Lower lobe of right lung (tissue), 2 donors: ENCODE measurements at regions not wholly inside any gene's neighbourhood (a gene's known extent, or its start where the extent isn't known, plus 50 kb on each side); places are given as distances from the start of the nearest gene placed in this dataset.

Experiments used
- ATAC-seq, 2 donors: fragments of 200-7000 bp; cut with Tn5 transposase; one replicate each; pipeline ENCODE4 v1.9.1; 2020 to 2022; ENCODE audit warnings: mild to moderate bottlenecking in 2 of 2, moderate library complexity in 2 of 2
- DNase-seq: peaks from one replicate; pipeline ENCODE4 v3.0.0-alpha.2; 2020
- H3K27ac ChIP-seq: fragments of 200-600 bp; one replicate; pipeline ENCODE4 v1.8.0; 2022
- H3K27me3 ChIP-seq: fragments of 200-600 bp; one replicate; pipeline ENCODE4 v1.8.0; 2022; ENCODE audit warnings: low read depth
- H3K36me3 ChIP-seq: fragments of 200-600 bp; one replicate; pipeline ENCODE4 v1.8.0; 2022; ENCODE audit warnings: mild to moderate bottlenecking
- H3K4me1 ChIP-seq: fragments of 200-600 bp; one replicate; pipeline ENCODE4 v1.8.0; 2022
- H3K4me3 ChIP-seq: fragments of 200-600 bp; one replicate; pipeline ENCODE4 v1.8.0; 2022; ENCODE audit warnings: mild to moderate bottlenecking
- H3K9me3 ChIP-seq: fragments of 200-600 bp; one replicate; pipeline ENCODE4 v1.8.0; 2022
- CTCF ChIP-seq: fragments of 200-600 bp; IDR thresholded peaks from one replicate; pipeline ENCODE4 v1.8.0; 2022; ENCODE audit warnings: antibody characterized with exemption, mild to moderate bottlenecking
- intact Hi-C: fragments of 100-400 bp; cut with DNase I; formaldehyde crosslinking; loops from one replicate; pipeline ENCODE4 v1.11.0; 2022
- donor health status: DM: no; HTN: yes; CAD: no; lungs with severe emphysema.

GRCh38 chr15:88716543-88717381 is 77.9 kb downstream of the ISG20 start:
- peaks cover 11% of the 10 kb centered on the region for H3K27me3 ChIP-seq
- H3K27ac ChIP-seq, result no peak overlapping the region
- no peaks in the 10 kb centered on the region for H3K4me1 ChIP-seq
- H3K4me3 ChIP-seq, result no peak overlapping the region
- no peaks in the 10 kb centered on the region for H3K36me3 ChIP-seq
- intact Hi-C loops, result no loop called here
- no peak for ATAC-seq
- no peak for DNase-seq
- no peaks in the 10 kb centered on the region for H3K9me3 ChIP-seq
- no peak for TF ChIP-seq CTCF

DNA sequence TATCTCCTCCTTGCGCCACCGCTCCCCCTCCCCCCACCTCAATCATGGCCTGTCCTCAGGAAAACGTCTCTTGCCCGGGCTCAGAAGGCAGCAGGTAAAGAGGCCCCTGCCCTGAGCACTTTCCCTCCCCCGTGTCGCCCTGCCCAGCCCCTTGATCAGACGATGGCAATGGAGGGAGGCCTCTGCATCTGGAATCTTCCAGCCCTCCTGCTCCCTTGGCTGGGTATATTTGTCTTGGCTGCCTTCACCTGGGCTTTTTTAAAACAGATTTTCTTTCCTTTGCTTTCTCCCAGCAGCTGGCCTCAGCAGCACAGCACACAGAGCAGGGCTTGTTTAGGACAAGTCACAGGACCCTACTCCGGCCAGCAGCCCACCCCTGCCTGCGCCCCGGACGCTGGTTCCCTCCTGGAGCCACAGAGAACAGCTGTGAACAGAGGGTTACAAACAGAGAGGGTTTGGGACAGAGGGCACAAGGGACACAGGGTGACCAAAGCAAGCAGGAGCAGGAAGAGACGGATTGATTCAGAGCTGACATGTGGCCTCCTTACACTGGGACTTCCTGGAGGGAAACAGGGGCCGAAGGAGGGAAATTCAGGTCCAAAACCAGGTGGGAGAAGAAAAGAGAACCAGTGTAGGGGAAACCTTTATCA is 78.7 kb downstream of the ISG20 start:
- peaks cover 11% of the 10 kb centered on the region for H3K27me3 ChIP-seq
- no peak for TF ChIP-seq CTCF
- H3K27ac ChIP-seq, result no peak overlapping the region
- H3K4me3 ChIP-seq, result no peak overlapping the region
- DNase-seq, result no peak
- H3K9me3 ChIP-seq, result no peaks in the 10 kb centered on the region
- no peak for ATAC-seq
- intact Hi-C loops, result no loop called here
- no peaks in the 10 kb centered on the region for H3K36me3 ChIP-seq
- H3K4me1 ChIP-seq, result no peaks in the 10 kb centered on the region

DNA sequence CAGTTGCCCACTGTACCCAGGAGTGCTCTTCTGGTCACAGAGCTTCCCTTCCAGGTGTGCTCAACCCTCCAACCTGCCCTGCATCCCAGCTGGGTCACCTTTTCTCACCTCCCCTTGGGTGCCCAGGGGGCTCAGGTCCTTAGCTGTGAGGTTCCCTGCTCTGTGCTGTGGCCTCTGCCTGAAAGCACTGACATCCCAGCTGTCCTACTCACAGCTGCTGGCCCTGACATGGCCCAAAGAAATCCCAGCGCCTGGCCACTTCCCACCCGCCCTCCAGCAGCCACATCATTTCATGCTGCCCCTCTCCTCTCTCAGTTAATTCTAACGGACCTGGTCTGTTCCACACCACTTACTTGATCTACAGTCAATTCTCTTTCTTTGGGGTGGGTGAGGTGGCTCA is 79.9 kb downstream of the ISG20 start:
- ATAC-seq (no peak), DNase-seq (no peak)
- intact Hi-C loops, result no loop called here
- no peak overlapping the region for H3K27ac ChIP-seq
- H3K4me1 ChIP-seq, result no peaks in the 10 kb centered on the region
- no peaks in the 10 kb centered on the region for H3K36me3 ChIP-seq
- H3K4me3 ChIP-seq, result no peak overlapping the region
- peaks cover 9% of the 10 kb centered on the region for H3K27me3 ChIP-seq
- TF ChIP-seq CTCF, result no peak
- H3K9me3 ChIP-seq, result no peaks in the 10 kb centered on the region

GRCh38 chr15:88719654-88720053 is 80.8 kb downstream of the ISG20 start:
- ATAC-seq, result no peak
- H3K4me1 ChIP-seq, result no peaks in the 10 kb centered on the region
- H3K4me3 ChIP-seq, result no peak overlapping the region
- no peak overlapping the region for H3K27ac ChIP-seq
- no peak for DNase-seq
- peaks cover 4% of the 10 kb centered on the region for H3K27me3 ChIP-seq
- H3K9me3 ChIP-seq, result no peaks in the 10 kb centered on the region
- no peak for TF ChIP-seq CTCF
- H3K36me3 ChIP-seq, result no peaks in the 10 kb centered on the region
- intact Hi-C loops, result no loop called here

DNA sequence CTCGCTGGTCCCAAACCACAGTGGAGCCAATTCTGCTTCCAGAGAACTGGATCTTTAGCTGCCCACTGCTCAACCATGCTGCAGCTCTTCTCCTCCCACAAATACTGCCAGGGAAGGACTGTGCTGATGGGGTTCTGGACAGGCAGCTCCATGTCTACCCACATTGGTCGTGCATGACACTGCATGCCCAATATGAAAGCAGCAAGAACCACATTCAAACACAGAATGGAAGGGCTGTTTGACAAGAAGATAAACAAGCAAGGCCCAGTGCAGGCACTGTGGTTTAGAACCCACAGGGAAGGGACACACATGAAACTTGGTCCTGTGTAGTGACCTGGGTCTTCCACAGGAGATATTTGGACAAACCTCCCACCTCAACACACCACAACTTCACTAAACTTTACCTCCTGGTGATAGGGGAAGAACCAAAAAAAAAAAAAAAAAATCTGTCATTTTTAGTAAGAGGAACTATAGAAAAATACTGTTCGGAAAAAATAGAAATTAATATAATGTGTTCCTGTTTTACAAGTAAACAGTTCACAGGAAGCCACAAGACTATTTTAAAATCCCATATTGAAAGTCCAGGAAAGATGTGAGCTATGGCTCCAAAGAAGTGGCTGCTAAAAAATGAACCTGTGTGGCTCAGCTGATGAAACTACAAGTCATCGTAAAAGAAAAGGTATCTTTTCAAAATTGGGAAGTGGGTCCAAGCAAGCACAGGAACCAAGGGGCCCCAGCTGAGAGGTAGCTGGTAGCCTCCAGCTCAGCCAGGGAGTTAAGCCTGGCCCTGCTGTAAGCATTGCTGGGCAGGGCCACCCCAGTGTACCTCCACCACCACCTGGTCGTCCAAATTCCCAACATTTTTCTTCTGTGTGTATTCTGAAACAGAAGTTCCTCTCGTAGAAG is 77.7 kb upstream of the ACAN start:
- Histone ChIP-seq H3K4me3 (no peak overlapping the region), H3K9me3 (no peaks in the 10 kb centered on the region), H3K27me3 (no peaks in the 10 kb centered on the region), H3K4me1 (no peaks in the 10 kb centered on the region), H3K36me3 (no peaks in the 10 kb centered on the region), H3K27ac (no peak overlapping the region)
- intact Hi-C loops, result no loop called here
- no peak for TF ChIP-seq CTCF
- no peak for ATAC-seq
- no peak for DNase-seq
